ENCODE measurements at regions not wholly inside any gene's neighbourhood (a gene's known extent, or its start where the extent isn't known, plus 50 kb on each side); places are given as distances from the start of the nearest gene placed in this dataset.

- no peak for DNase-seq (ENCODE audit: low spot score)
These were observed 109.6 kb upstream of the NHSL1 start for GRCh38 chr6:138608896-138609295.

GRCh38 chr6:138609801-138610430 is 110.6 kb upstream of the NHSL1 start:
- no peak for DNase-seq (ENCODE audit: low spot score)

DNA sequence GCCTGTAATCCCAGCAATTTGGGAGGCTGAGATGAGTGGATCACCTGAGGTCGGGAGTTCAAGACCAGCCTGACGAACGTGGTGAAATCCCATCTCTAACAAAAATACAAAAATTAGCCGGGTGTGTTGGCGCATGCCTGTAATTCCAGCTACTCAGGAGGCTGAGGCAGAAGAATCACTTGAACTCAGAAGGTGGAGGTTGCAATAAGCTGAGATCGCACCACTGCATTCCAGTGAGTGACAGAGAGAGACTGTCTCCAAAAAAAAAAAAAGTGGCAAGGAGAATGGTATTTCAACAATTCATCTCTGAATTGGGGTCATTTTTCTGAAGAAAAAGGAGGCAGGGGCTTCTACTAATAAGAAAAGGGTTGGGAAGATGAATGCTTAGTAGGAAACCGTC is 111.5 kb upstream of the NHSL1 start:
- no peak for DNase-seq (ENCODE audit: low spot score)

GRCh38 chr6:138614151-138614550 is 114.9 kb upstream of the NHSL1 start:
- no peak for DNase-seq (ENCODE audit: low spot score)

DNA sequence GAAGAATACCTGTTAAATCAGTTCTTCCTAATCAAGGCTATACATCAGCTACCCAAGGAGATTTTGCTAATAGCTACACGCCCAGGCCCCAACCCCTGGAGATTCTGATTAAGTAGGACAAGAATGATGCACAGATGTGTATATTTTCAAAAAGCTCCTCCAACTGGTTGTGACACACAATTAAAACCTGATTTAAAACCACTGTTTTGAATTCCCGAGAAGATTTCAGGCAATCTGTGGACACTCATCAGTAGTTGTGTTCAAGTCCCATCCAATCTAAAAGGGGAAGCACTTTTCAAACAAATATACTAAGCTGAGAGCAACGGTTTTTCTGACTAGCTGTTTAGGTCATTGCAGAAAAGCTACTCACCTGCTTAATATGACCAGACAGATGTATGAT is 118.9 kb upstream of the NHSL1 start:
- DNase-seq (ENCODE audit: low spot score), result no peak

- DNase-seq (ENCODE audit: low spot score), result no peak
These were observed 121.3 kb upstream of the NHSL1 start for GRCh38 chr6:138620630-138621029.

GRCh38 chr6:138622967-138623366 is 123.7 kb upstream of the NHSL1 start:
- DNase-seq (ENCODE audit: low spot score), result no peak

- no peak for DNase-seq (ENCODE audit: low spot score)
These were observed 132.3 kb upstream of the NHSL1 start for GRCh38 chr6:138631566-138631965.

DNA sequence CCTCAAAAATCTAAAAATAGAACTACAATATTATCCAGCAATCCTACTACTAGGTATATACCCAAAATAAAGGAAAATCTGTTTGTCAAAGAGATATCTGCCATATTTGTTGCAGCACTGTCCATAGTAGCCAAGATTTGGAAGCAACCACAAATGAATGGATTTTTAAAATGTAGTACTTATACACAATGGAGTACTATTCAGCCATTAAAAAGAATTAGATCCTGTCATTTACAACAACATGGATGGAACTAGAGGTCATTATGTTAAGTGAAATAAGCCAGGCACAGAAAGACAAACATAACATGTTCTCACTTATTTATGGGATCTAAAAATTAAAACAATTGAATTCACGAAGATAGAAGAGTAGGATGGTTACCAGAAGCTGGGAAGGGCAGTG is 135.7 kb upstream of the CCDC28A start:
- no peak for DNase-seq (ENCODE audit: low spot score)

- no peak for DNase-seq (ENCODE audit: low spot score)
These were observed 135.0 kb upstream of the CCDC28A start for GRCh38 chr6:138638604-138639003.

- DNase-seq (ENCODE audit: low spot score), result no peak
These were observed 133.5 kb upstream of the CCDC28A start for GRCh38 chr6:138640028-138640427.

- no peak for DNase-seq (ENCODE audit: low spot score)
These were observed 130.4 kb upstream of the CCDC28A start for GRCh38 chr6:138643210-138643609.

GRCh38 chr6:138645976-138646640 is 127.5 kb upstream of the CCDC28A start:
- peak; percentile 7 for DNase-seq (ENCODE audit: low spot score)

DNA sequence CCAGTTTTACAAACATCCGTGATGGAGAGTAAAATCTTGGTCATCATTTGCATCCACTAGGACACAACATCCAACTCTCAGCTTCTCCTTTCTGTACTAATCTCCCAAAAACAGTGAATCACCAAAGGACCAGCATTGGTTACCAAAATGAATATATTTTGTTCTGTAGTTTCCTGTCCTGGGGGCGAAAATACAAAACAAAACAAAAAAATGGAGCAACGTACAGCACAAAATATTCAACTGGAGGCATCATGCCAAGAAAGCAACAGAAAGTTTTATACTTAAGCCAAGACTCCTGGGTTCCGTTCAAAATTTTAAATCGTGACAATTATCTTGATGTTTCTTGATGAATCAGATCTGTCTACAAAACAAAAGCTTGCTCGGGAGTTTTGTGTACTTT is 126.6 kb upstream of the CCDC28A start:
- peak; percentile 47 for DNase-seq (ENCODE audit: low spot score)

DNA sequence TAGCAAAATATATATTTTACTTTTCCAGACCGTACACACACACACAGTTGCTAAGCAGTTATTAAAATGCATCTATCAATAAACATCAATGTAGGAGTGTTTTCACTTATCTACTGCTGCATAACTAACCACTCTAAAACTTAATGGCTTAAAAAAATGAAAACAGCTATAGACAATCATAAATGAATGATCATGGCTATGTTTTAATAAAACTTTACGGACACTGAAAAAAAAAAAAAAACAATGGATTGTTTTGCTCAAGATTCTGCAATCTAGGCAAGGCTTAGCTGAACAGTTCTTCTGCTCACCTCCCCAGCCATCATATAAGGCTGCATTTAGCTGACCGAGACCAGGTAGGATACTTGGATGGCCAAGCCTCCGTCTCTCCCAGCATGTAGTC is 125.4 kb upstream of the CCDC28A start:
- DNase-seq (ENCODE audit: low spot score), result no peak

DNA sequence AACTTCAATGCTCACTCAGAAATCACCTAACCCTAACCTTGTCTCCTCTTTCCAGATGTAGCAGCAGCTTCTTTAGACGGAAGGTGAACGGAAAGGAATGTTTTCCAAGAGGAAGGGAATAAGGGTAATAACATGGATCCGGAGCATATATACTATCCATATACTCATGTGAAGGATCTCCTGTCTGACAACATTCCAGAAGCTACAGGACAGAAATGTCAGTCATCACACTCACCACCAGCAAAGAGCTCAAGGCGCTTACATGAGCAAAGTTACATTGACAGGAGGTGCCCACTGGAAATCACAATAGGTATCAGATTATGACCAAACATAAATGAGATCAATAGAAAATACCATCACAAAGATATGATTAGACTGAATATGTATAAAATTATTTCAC is 122.1 kb upstream of the CCDC28A start:
- DNase-seq (ENCODE audit: low spot score), result no peak

- no peak for DNase-seq (ENCODE audit: low spot score)
These were observed 120.7 kb upstream of the CCDC28A start for GRCh38 chr6:138652824-138653223.

DNA sequence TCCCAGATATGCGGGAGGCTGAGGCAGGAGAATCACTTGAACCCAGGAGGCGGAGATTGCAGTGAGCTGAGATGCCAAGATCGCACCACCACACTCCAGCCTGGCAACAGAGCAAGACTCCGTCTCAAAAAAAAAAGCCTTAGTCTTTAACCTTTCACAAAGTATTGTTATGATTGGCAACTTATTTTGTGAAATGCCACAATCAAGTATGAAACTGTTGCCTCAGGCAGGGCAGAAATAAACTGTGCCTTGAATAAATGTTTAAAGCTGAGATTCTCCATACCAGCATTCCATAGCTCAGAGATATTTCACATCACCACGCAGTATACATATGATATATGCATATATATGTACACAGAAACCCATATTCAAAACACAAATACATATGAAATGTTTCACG is 120.1 kb upstream of the CCDC28A start:
- DNase-seq (ENCODE audit: low spot score), result no peak

- peak; percentile 40 for DNase-seq (ENCODE audit: low spot score)
These were observed 118.6 kb upstream of the CCDC28A start for GRCh38 chr6:138654715-138655634.

GRCh38 chr6:138655828-138656227 is 117.7 kb upstream of the CCDC28A start:
- DNase-seq (ENCODE audit: low spot score), result no peak

DNA sequence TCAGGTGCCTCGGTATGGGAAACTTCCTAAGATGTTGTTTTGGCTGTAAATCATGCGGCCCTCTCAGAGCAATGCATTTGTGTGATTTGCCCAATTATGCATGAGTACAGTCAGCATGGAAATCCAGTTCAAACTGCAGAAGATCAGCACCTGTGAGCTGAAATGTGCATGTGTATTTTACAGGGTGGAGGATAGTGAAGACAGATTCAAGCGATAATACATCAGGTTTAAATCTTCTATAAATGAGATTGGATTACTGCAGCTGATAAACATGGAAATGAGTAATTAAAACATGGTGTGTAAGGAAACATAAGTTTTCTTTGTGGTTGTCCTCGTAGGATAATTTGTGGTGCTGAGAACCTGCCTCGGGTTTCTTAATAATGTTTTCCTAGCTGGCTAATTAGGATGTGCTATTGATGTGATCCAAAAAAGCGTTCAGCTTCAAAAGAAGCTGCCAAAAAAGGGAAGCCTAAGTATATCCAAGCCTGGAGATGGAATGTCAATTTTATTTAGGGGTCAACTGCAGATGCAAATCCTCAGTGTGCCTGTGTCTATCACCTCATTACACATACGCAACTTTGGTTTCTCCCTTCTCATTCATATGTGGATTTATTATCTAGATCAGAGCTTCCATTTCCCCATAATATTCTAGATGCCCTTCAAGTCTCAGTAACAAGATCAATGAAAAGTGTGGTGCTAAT is 117.1 kb upstream of the CCDC28A start:
- no peak for DNase-seq (ENCODE audit: low spot score)

DNA sequence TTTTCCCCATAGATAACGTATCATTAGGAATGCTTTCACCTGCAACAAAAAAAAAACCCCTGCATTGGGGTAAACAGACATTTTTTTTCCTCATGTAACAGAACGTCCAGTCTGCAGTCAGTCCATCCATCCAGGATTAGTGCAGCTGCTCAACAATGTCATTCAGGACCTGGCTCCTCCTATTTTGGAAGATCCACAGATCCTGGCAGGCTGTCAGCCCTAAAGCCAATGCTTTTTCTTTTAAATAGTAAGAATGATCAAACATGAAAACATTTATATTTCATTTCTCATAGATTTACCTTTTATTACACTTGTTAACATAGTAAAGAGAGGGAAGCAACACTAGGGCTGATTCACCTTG is 116.5 kb upstream of the CCDC28A start:
- no peak for DNase-seq (ENCODE audit: low spot score)

Data from AG08395 (cell line).